GM18951 (cell line): ENCODE measurements at regions not wholly inside any gene's neighbourhood (a gene's known extent, or its start where the extent isn't known, plus 50 kb on each side); places are given as distances from the start of the nearest gene placed in this dataset.

Experiments
- POLR2A ChIP-seq: IDR thresholded peaks from 4 replicates; pipeline ENCODE4 v1.6.1; 2011; ENCODE audit warnings: mild to moderate bottlenecking; ENCODE audit not compliant: insufficient read length, insufficient read depth; ENCODE audit errors: extremely low read depth
- in situ Hi-C: fragments of 300-500 bp; cut with MboI; formaldehyde crosslinking; loops from one replicate; pipeline ENCODE4 v1.12.0; 2022; ENCODE audit warnings: low sequenced_read_pairs, mixed read lengths, inconsistent platforms; ENCODE audit not compliant: unreplicated experiment

DNA sequence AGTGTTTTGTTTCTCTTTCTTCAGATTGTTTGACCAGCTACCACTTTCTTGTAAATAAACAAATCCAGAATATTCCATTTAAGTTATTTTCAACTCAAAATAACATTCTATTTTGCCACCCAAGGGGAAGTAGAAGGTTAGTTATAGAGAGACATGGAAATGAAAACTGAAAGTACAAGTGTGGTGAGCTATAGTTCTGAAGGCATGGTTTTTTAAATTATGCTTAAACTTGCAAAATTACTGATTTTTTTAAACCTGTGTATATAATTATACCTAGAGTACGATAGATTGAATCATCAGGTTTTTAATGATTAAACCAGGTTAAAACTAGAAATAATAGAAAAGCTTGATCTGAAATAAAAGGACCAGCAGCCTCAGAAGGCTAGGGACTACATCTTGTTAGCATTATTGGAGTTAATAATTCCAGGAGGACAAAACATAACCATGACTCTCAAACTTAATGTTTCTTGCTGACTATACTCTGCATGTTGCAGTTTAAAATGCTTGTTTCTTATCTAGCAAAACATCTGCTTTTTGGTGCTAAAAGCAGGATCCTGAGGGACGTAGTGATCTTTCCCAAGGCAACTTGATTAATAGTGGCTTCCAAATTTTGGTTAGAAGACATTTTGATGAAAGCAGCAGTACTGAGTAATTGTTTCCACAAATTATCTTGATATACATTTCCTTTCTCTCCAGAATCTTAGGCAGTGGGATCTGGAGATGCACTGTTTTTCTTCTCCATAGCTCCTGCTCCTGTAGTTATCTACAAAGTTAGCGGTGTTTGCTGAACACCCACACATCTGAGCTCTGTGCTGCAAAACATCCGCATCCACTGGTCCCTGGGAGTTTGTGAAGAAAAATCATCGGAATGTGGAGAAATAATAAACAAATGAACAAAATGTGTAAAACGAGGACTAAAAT lies 327.2 kb upstream of the PKDCC start:
- in situ Hi-C loops, result no loop called here
- no peak for TF ChIP-seq POLR2A

DNA sequence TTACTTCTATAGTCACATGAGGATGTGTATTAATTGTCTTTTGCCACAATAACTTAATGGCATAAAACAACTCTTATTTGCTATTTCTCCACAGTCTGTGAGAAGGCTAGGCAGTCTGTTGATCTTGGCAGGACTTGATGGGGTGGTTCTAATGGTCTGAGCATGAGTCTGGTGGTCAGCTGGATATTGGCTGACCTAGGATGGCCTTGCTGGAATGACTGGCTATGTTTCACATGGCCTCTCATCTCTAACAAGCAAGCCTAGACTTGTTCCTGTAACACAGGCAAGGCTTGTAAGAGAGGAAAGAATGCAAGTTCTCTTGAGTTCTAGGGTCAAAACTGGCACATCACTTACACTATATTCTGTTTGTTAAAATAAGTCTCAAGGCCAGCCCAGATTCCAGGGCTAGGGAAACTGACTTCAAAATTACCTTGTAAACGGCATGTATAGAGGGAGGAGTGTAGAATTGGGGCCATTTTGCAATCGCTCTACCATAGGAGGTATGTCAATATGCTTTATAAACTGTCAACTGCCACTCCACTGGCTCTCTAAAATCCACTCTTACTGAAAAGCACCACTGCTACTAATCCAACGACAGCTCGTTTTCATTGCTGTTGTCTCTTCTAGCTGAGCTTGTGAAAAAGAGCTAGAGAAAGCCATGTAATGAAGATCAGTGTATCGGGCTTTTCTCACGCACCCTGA lies 325.0 kb upstream of the PKDCC start:
- in situ Hi-C loops, result no loop called here
- TF ChIP-seq POLR2A, result no peak

DNA sequence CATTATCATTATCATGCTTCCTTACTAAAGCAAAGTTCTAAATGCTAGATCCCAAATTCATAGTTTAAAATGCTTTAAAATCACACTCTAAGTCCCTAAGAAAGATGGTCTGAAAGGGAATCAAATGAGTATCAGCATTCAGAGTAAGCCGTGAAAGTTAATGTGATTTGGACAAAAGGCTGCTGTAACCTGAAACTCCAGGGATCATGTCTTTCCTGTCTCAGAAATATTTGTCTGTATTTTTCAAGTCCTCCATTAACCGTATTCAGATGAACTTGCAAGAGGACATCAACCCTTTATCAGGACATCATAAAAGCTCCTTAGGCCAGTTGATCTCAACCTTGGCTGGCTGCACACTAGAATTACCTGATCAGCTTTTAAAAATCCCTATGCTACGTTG lies 324.3 kb upstream of the PKDCC start:
- no peak for TF ChIP-seq POLR2A
- in situ Hi-C loops, result no loop called here

DNA sequence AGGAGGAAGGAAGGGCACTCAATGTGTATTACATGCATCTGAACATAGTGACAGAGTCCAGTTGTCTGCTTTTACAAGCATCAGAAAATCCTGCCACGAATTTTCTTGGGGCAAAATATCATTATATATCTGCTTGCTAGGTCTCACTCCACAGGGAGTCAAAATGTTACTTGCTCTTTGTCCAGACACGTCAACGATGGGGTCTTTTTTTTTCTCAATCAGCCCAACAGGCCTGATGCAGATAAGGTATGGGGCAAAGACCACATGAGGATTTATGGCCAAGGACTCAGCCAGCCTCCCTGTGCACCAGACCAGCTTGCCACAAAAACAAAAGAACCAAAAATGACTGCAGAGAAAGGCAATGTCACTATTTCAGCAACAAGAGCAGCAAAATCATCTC lies 323.4 kb upstream of the PKDCC start:
- no peak for TF ChIP-seq POLR2A
- in situ Hi-C loops, result no loop called here

DNA sequence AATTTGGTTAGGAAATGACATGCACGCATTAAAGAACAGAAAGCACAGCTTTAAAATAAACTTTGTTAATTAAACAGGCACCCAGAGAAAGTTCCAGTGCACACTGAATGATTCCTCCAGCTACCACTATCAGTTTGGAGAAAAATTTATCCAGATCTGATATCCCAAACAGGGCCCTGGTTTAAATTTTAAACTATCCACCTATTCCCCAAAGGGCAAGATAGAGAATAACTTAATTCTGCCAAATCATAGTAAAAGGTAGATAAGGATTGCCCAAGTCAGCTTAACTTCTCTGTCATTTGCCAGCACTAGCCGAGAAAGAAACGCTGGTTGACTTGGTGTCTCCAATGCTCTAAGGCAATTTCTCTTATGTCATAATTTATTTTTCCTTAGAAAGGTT lies 321.9 kb upstream of the PKDCC start:
- no peak for TF ChIP-seq POLR2A

DNA sequence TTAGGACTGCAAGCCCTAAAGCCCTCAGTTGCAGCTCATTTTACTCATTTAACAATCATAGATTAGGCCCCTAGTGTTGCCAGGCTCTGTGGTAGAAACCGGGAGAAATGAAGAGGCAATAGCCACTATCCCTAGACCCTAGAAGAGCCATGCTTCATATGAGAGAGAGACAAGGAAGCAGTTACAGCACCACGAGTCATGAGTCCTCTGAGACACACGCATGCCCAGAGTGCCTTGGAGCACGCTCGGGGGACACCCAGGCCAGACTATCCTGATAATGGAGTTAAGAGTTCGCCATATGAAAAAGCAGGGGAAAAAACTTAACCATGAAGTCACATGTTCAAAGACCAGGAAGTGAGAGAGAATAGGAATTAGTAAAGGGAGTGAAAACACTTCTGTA lies 321.5 kb upstream of the PKDCC start:
- in situ Hi-C loops, result no loop called here
- no peak for TF ChIP-seq POLR2A

More for the DNA sequence above, 321.9 kb upstream of the PKDCC start:
- in situ Hi-C loops, result no loop called here

DNA sequence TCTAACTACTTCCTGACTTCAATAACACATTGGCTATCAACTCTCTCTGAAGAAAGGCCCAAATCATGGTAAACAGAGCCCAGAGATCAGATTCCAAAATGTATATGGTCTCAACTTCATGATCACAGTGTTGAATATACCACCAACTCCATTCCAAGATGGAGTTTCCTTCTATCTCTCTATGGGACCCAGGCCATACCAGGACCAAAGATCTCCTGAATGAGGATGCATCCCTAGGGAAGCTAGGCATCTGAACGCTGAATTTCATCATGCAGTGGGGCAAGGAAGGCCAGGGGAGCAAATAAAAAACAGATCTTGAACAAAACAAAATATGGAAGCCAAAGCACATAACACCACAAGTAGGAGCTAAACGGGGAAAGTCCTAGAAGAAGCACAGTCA lies 320.7 kb upstream of the PKDCC start:
- in situ Hi-C loops, result no loop called here
- no peak for TF ChIP-seq POLR2A

DNA sequence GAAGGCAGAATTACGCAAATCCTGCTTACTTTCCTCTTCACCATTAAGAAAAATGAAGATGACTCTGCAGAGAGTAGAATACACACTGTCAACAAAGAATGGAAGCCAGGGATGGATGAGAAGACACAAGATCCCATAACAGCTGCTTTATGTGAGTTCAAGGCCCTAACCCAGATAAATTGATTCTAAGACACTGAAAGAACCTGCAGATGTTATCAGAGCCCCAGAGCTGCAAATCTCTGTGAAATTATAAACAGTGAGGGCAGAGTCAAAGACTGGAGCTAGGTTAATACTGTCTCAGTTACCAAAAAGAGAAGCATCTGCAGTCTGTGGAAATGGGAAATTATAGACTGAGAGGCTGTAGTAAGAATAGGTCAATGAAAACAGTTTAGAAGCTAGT lies 320.1 kb upstream of the PKDCC start:
- TF ChIP-seq POLR2A, result no peak
- in situ Hi-C loops, result no loop called here

DNA sequence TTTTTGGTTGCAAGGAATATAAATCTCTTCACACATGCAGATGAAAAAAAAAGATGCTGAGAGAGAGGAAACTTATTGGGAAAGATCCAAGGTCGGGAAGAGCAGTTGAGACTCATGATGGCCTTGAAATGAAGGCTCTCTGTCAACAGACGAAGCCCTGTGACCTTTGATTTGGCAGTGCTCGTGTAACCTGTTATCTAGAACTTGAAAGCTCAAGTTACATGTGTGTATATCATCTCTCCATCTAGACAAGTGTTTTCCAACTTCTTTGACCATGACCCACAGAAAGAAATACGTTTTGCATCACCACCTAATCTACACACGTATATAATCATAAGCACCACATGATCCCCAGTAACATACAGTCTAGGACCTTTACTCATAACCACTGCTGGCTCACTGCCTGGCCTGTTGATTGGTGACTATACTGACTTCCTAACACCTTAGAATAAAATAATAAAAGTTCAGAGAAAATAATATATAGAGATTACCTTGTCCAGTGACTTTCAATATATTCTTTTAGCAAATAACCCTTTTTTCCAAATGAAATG lies 319.0 kb upstream of the PKDCC start:
- in situ Hi-C loops, result no loop called here

DNA sequence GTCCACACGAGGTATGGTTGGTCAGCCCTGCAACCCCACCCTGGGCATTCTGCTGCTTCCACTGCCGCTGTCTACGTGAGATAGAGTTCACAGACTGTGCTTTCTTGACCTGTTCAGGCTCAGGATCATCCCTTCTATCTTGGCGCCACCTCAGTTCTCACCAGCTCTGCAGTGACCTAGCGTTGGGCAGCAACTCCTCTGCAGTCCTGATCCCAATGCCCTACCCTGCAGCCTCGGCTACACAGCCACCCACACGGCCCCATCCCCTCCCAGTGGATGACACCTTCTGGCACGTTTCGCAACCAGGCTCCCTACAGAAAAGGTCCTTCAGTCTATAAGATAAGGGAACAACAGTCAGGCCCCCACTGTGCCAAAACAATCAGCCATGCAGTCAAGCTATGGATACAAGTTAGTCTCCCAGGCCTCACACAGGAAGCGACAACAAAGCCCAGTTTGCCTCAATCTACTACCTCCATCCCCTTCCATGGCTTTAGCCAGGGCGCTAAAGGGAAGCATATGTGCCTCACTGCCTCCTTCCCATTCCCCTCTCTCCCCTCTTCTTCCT lies 317.9 kb upstream of the PKDCC start:
- in situ Hi-C loops, result no loop called here
- TF ChIP-seq POLR2A, result no peak

More for the DNA sequence above, 319.0 kb upstream of the PKDCC start:
- no peak for TF ChIP-seq POLR2A

DNA sequence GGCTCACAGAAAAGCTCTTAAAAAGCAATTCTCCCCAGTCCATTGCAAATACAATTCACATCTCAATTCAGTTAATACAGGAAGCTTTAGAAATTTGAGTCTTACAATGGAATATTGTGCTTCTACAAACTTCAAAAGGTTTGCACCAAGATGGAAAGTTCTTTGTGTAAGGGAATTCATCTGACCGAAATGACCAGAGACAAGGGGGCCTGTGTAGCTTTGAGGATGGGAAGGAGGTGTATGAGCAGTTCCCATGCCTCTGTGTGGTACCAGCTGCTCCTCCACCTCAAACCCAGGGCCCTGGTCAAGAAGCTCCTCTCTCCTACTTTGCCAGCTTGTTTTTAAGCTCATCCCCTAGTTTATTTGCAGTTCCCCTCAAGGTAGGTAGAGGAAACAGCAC lies 312.8 kb upstream of the PKDCC start:
- in situ Hi-C loops, result no loop called here

DNA sequence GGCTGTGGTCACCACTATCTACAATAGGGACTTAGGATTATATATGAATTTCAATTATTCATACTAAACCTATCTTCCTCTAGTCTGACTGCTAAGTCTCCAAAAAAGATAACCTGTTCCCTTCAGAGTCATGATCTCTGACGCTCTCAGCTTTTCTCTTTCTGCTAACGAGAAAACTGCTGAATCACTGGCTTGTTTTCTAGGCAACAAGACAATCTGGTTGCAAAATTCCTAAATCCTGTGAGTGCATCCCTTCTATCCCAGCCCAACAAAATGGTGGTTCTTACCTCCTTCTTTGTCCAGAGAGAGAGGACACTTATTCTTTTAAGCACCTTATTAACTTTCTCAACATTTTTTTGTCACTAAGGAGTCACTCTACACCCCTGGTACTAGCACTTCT lies 312.3 kb upstream of the PKDCC start:
- in situ Hi-C loops, result no loop called here
- TF ChIP-seq POLR2A, result no peak

More for the DNA sequence above, 312.8 kb upstream of the PKDCC start:
- TF ChIP-seq POLR2A, result no peak

DNA sequence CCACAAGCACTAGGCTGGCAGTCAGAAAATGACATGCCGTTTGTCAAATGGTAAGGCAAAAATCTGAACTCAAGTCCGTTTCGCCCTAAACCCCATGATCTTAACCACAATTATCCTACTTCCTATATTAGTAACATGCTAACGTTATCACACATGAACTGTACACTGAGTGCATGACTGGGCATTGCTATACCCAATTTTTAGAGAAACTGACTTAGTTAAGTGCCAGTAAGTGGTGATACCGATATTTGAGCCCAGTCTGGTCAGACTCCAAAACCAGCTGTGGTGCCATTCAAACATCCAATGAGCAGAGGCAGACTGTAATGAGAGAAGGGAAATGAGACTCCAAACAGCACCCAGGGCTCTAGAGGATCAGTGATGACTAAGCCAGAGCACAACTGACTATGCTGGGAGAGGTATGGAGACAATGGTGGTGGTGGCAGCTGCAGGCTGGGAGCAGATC lies 311.7 kb upstream of the PKDCC start:
- TF ChIP-seq POLR2A, result no peak
- in situ Hi-C loops, result no loop called here

DNA sequence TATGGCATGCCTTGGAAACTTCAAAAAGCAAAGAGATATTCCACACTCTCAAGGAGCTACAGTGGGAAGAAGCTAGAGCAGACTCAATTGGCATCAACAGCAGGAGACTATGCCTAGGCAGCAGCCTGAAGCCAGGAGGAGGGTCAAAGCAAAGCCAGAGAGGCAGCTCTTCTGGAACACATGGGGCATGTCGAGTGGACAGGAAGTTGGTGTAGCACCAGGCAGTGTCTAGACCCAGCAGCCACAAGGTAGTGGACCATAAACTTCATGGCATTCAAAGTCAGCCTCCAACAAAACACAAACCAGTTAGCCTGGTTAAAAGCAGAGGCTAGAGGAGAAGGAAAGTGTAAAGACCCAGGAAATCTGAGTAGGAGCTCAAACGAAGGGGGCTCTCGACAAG lies 311.2 kb upstream of the PKDCC start:
- in situ Hi-C loops, result no loop called here
- no peak for TF ChIP-seq POLR2A

DNA sequence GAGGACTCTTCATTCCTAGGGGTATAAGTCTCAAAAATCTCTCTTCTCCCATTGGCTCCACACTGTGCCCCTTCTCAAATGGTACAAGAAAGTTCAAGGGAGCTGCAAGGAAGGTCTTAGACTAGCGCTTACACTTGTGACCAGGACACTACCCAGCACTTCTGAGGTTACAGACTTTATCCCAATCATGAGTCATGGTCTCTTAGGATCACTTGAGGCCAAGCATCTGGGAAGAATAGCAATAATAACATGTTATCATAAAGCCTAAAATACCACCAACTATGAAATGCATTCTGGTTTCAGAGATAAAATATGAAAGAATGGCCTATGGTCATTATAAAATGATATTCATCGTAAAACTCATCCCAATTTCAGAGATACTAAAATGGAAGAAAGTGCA lies 309.9 kb upstream of the PKDCC start:
- TF ChIP-seq POLR2A, result no peak
- in situ Hi-C loops, result no loop called here
